Choroid plexus epithelial cell (primary cell): ENCODE measurements at regions not wholly inside any gene's neighbourhood (a gene's known extent, or its start where the extent isn't known, plus 50 kb on each side); places are given as distances from the start of the nearest gene placed in this dataset.
"Not testable (repeated sequence)": the region's sequence is repeated elsewhere in the genome, so short reads cannot be mapped to it uniquely, and the experiment has no call there.

Experiments used
- DNase-seq: peaks from one replicate; pipeline ENCODE4 v3.0.0-alpha.2; 2010; ENCODE audit warnings: low read depth
- H3K4me3 ChIP-seq: 2 replicates; pipeline ENCODE4 v1.5.1; 2011; ENCODE audit warnings: low read depth, mild to moderate bottlenecking, control low read depth, low read length, moderate library complexity
- TF ChIP-seq, protein P1 (sequence below): conservative IDR thresholded peaks from 2 replicates; pipeline ENCODE4 v1.5.1; 2011; ENCODE audit warnings: low read depth, mild to moderate bottlenecking, control low read depth, inconsistent platforms, low read length, moderate library complexity

- H3K4me3 ChIP-seq = peak overlapping the region; percentile 20
- DNase-seq = no peak
- TF ChIP-seq, protein P1, sequence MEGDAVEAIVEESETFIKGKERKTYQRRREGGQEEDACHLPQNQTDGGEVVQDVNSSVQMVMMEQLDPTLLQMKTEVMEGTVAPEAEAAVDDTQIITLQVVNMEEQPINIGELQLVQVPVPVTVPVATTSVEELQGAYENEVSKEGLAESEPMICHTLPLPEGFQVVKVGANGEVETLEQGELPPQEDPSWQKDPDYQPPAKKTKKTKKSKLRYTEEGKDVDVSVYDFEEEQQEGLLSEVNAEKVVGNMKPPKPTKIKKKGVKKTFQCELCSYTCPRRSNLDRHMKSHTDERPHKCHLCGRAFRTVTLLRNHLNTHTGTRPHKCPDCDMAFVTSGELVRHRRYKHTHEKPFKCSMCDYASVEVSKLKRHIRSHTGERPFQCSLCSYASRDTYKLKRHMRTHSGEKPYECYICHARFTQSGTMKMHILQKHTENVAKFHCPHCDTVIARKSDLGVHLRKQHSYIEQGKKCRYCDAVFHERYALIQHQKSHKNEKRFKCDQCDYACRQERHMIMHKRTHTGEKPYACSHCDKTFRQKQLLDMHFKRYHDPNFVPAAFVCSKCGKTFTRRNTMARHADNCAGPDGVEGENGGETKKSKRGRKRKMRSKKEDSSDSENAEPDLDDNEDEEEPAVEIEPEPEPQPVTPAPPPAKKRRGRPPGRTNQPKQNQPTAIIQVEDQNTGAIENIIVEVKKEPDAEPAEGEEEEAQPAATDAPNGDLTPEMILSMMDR = no peak
Measured at GRCh38 chr9:97220894-97221477, 86.5 kb upstream of the CCDC180 start.

GRCh38 chr9:97220396-97220795 is 87.1 kb upstream of the CCDC180 start:
- not testable (repeated sequence) for DNase-seq, H3K4me3 ChIP-seq

DNA sequence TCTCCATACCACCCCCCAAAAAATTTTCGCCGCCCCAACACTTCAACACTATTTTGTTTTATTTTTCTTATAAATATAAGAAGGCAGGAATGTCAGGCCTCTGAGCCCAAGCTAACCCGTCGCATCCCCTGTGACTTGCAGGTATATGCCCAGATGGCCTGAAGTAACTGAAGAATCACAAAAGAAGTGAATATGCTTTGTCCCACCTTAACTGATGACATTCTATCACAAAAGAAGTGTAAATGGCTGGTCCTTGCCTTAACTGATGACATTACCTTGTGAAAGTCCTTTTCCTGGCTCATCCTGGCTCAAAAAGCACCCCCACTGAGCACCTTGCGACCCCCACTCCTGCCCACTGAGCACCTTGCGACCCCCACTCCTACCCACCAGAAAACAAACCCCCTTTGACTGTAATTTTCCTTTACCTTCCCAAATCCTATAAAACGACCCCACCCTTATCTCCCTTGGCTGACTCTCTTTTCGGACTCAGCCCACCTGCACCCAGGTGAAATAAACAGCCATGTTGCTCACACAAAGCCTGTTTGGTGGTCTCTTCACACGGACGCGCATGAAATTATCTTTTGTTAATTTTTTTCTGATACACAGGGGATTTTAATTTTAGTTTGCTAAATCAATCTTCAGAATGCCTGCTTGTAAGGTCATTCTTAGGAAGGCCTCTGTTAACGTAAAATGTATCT is 87.9 kb upstream of the CCDC180 start:
- H3K4me3 ChIP-seq, DNase-seq: not testable (repeated sequence)

DNA sequence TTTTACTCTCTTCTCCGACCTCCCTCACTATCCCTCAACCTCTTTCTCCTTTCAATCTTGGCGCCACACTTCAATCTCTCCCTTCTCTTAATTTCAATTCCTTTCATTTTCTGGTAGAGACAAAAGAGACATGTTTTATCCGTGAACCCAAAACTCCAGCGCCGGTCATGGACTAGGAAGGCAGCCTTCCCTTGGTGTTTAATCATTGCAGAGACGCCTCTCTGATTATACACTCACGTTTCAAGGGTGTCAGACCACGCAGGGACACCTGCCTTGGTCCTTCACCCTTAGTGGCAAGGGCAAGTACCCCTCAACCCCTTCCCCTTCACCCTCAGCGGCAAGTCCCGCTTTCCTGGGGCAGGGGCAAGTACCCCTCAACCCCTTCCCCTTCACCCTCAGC is 92.3 kb upstream of the CCDC180 start:
- not testable (repeated sequence) for H3K4me3 ChIP-seq

GRCh38 chr9:97214556-97214955 is 92.9 kb upstream of the CCDC180 start:
- DNase-seq = not testable (repeated sequence)

More for the DNA sequence above, 92.3 kb upstream of the CCDC180 start:
- not testable (repeated sequence) for DNase-seq

DNA sequence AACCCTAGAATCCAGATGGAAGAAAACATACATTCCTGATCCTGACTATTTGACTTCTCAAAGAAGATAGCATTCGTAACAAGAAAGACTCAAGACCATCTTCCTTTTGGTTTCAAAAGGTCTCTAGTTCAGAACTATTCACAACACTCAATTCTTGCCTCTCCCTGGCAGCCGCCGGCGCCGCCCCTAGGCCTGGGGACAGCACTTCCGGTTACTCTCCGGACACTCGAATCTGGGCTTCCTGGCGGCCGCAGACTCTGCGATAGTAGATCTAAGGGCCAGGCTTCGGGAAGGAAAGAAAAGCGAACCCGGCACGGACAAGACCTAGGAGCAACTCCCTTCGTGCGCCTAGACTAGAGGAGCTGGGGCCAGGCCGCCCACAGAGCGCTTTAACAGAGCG is 107.8 kb upstream of the CCDC180 start:
- H3K4me3 ChIP-seq, DNase-seq: not testable (repeated sequence)

More at GRCh38 chr9:97214556-97214955, 92.9 kb upstream of the CCDC180 start:
- H3K4me3 ChIP-seq = not testable (repeated sequence)

- DNase-seq, H3K4me3 ChIP-seq: not testable (repeated sequence)
Measured at GRCh38 chr9:97193767-97194166, 113.7 kb upstream of the CCDC180 start.

- DNase-seq = no peak
- TF ChIP-seq, protein P1 = no peak
- no peak overlapping the region for H3K4me3 ChIP-seq
Measured at GRCh38 chr9:97188545-97188944, 118.9 kb upstream of the CCDC180 start.

GRCh38 chr9:97187706-97188105 is 119.8 kb upstream of the CCDC180 start:
- H3K4me3 ChIP-seq, DNase-seq: not testable (repeated sequence)

GRCh38 chr9:97186493-97186892 is 121.0 kb upstream of the CCDC180 start:
- TF ChIP-seq, protein P1 = no peak
- no peak overlapping the region for H3K4me3 ChIP-seq
- no peak for DNase-seq

GRCh38 chr9:97182532-97182931 is 124.9 kb upstream of the CCDC180 start:
- DNase-seq, H3K4me3 ChIP-seq: not testable (repeated sequence)
